NCI-H2171 (cell line): ENCODE measurements at regions not wholly inside any gene's neighbourhood (a gene's known extent, or its start where the extent isn't known, plus 50 kb on each side); places are given as distances from the start of the nearest gene placed in this dataset.

Experiments used
- DNase-seq: peaks from one replicate; lab custom pipeline; 2025; lab: John Stamatoyannopoulos, UW

DNA sequence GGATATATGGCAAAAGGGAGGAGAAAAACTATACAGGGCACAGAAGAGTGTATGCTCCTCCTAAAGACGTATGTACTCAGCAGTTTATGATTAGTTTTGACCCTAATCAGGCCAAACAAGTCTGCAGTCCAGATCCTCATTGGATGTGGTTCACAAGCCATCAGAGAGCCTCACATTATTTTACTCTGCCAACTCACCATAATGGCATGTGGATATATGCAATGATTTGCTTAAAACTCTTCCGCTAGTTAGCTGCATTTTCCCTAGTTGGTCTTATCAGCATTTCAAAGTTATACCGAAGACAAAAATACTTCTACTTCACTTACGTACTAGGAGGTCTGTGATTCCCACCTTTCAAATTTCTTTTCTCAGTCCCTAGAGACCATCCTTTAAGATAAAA is 198.4 kb downstream of the CMPK2 start:
- no peak for DNase-seq

GRCh38 chr2:6671913-6672312 is 193.8 kb downstream of the CMPK2 start:
- no peak for DNase-seq

- DNase-seq = no peak
These were observed 191.3 kb downstream of the CMPK2 start for GRCh38 chr2:6674381-6674780.

DNA sequence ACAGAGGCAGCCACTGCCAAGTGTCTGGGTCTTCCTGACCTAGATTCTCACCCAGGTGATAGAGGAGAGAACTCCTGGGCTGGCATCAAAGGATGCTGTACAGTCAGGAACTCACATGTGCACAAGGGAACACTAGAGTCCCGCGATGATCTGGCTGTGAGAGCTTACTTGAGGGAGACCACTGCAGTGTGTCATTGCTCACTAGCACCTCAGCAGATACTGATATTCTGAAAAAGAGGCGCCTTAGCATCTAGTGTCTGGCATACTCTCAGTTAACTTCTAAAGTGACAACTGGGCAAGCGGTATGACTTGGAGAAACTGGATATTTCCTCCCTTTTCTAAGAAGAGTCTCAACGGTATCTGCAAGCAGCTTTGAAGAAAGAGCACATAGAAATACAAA is 189.9 kb downstream of the CMPK2 start:
- DNase-seq = no peak

DNA sequence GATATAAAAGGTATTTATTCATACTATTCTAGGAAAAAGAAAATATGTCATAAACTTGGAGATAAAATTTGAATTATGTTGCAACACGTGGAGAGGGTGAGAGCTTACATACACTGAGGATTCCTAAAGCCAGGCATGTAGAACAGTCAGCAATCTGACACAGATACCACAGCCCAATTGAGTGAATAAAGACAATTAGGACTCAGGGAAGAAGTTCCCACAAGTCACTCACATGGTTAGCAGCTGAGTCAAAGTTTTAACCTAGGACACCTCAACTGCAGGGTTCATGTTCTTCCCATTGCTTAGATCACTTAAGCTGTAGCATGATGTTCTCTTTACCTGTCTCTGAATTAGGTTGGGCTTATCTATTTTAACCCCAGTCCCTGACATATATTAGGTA is 189.5 kb downstream of the CMPK2 start:
- DNase-seq = no peak

DNA sequence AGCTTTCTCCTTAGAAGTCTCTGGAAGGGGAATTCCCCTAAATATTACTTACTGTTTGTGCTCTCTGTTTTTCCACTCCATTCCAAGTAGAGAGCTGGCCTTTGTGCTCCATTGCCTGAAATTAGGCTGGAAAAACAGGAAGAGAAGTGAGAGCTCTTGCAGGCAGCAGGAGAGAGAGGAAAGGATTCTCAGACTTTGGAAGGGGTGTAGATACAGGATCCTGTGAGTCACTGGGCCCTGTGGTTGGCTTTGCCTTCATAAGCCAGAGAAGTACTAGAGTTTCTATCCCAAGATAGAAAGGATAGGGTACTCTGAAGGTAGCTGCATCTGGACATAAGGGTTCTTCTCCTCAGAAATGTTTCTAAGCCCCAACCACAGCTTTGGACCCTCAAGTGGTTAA is 188.9 kb downstream of the CMPK2 start:
- DNase-seq = no peak

DNA sequence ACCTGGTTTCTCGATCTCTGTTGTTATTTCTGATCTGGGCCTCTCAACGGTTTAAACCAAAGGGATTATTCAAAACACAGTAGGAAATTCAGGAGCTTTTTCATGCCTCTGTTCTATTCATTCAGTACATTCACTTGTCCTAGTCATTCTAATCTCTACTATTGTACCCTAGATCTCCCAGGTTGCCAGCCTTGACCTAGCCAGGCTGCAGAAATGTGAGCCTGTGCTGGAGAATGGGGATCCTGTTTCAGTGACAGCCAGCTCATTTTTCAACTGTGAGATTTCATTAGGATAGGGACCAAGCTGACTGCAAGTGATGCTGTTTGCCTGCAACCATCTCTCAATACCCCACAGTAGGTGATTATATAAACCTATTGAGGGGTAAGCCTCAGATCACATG is 186.2 kb downstream of the CMPK2 start:
- DNase-seq = peak; percentile 45

- DNase-seq = no peak
These were observed 182.2 kb downstream of the CMPK2 start for GRCh38 chr2:6683516-6683915.

DNA sequence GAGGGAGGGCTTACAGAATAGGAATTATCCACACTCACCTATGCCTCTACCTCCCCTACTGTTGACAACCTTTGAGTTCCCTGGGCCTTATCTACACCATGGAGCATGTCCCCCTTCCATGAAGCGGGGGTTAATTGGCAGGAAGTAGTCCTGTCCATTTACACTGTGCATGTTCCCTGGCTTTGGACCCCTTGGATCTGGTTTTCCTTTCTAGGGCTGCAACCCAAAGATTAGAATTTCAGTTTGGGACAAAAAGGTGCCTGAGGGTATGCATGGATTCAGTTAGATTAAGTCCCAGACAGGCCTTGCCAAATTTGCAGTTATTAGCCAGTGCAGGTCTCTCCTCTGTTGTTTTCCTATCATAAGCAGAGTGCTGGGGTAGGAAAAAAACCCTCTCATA is 180.3 kb downstream of the CMPK2 start:
- DNase-seq = no peak

GRCh38 chr2:6692056-6692455 is 173.7 kb downstream of the CMPK2 start:
- DNase-seq = peak; percentile 55

- DNase-seq = peak; percentile 33
These were observed 172.9 kb downstream of the CMPK2 start for GRCh38 chr2:6692819-6693218.

DNA sequence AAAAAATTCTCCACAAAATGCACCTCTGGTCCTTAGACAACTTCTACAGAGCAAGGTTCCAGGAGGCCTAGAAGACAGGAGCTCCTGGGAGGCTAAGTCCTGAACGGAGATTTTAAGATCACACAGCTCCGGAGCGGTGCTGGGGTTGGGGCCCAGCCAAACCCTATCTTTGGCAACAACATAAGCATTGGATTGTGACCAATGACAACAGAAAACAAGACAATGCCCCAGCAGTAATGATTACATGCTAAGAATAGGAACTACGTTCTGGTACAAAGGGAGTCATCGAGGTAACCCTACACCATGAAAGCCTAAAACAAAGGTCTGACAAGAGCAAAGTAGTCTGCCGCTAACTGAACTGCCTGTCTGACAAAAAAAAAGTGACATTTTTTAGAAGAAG is 171.2 kb downstream of the CMPK2 start:
- DNase-seq = no peak

DNA sequence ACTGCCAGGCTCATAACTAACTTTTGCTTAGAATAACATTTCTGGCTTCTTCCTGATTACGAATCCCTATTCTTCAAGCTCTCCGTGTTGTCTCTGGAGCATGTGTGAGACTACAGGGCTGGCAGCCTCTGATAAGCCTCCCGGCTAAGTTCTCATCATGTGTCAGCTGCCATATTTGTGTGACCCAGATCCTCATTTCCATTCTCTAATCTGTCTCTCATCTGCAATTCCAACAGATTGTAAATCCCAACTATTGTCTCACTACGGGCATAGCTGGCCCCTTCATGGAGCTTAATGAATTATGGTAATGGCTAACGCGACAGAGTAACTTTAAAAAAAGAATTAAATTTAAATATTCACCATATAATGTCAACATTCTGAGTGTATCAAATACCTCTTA is 165.4 kb downstream of the CMPK2 start:
- DNase-seq = no peak

DNA sequence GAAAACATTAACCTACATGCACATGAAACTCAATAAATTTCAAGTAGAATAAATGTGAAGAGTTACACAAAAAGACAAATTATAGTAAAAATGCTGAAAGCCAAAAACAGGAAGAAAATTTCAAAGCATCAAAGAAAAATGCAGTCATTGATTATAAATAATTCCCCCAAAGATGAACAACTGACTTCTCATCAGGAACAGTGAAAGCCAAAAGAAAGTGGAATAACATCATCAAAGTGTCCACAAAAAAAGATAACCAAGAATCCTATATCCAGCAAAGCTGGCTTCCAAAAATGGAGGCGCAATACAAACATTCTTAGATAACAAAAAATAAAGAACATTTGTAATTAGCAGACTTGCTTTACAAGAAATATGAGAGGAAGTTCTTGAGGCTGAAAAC is 161.6 kb downstream of the CMPK2 start:
- DNase-seq = no peak

- DNase-seq = no peak
These were observed 144.3 kb downstream of the CMPK2 start for GRCh38 chr2:6721395-6721794.

- no peak for DNase-seq
These were observed 143.1 kb downstream of the CMPK2 start for GRCh38 chr2:6722574-6722973.

- DNase-seq = no peak
These were observed 141.7 kb downstream of the CMPK2 start for GRCh38 chr2:6723865-6724604.

- no peak for DNase-seq
These were observed 141.0 kb downstream of the CMPK2 start for GRCh38 chr2:6724605-6725140.

DNA sequence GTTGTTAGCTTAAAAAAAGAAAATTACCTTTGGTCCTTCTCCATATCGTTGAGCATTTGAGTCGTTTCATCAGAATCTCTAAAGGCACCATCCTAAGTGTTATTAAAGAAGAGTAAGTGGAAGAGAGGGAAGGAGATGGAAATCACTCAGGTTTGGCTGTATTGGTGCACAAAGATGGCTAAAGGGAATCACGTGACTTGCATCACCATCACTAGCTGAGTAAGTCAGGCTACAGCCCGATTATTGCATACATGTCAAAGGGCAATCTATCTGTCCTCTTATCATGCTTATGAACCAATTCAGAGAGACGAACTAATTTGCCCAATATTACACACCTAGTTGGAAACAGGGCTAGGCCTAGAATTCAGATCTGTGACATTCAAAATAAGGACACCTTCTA is 137.6 kb downstream of the CMPK2 start:
- no peak for DNase-seq

- DNase-seq = no peak
These were observed 135.7 kb downstream of the CMPK2 start for GRCh38 chr2:6730003-6730402.

- DNase-seq = no peak
These were observed 134.8 kb downstream of the CMPK2 start for GRCh38 chr2:6730649-6731532.

DNA sequence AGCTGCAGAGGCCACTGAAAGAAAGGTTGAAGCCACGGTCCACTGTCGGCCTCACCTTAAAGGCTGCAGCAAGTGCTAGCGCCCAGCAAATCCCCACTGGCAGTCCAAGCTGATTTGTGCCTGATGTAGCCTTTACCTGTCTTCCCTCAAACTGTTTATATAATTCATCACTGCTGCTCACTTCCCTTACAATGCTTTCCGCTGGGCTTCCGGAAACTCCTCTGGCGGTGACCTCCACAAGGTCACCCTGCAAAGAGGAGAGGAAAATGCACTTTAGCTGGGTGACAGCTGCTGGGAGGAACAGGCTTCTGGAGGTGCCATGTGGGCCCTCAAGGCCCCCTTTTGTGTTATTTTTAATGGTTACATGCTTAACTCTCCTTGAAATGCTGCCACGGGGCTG is 126.2 kb downstream of the CMPK2 start:
- DNase-seq = no peak

DNA sequence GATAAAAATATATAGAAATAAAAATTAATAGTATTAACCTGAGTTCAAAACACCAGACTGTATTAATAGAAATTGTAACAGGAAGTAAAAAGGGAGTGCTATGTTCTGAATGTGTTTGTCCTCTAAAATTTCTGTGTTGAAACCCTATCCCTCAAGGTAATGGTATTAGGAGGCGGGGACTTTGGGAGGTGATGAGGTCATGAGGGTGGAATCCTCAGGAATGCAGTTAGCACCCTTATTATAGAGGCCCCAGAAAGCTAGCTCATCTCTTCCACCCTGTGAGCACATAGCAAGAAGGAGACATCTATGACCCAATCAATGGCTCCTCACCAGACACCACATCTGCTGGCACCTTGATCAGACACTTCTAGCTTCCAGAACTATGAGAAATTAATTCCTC is 124.5 kb downstream of the CMPK2 start:
- no peak for DNase-seq
